ENCODE measurements at regions not wholly inside any gene's neighbourhood (a gene's known extent, or its start where the extent isn't known, plus 50 kb on each side); places are given as distances from the start of the nearest gene placed in this dataset.

- H2AFZ ChIP-seq (ENCODE audit: low read depth, low read length) = no peak overlapping the region
Measured at GRCh38 chr12:131591714-131592709, 118.9 kb upstream of the SFSWAP start.

GRCh38 chr12:131592972-131593371 is 117.9 kb upstream of the SFSWAP start:
- no peak overlapping the region for H3K27ac ChIP-seq (ENCODE audit: low read length)
- H3F3A ChIP-seq (ENCODE audit: insufficient read depth, low read length, poor library complexity, severe bottlenecking) = no peaks in the 10 kb centered on the region
- H3K79me2 ChIP-seq (replicated peaks; ENCODE audit: insufficient read depth, low read length) = no peaks in the 10 kb centered on the region
- H3K36me3 ChIP-seq (ENCODE audit: insufficient read depth, low read length) = no peaks in the 10 kb centered on the region
- TF ChIP-seq POLR2AphosphoS5 (IDR thresholded peaks at IDR 0.05) = no peak
- no peak for TF ChIP-seq SMC3 (conservative IDR thresholded peaks at IDR 0.05; ENCODE audit: poor library complexity)
- no peak for TF ChIP-seq EZH2 (IDR thresholded peaks at IDR 0.05; ENCODE audit: borderline replicate concordance, insufficient read depth, low read length, poor library complexity, severe bottlenecking)
- no peak for TF ChIP-seq EP300 (conservative IDR thresholded peaks at IDR 0.05; ENCODE audit: poor library complexity, severe bottlenecking)
- no peak for TF ChIP-seq RAD21 (conservative IDR thresholded peaks at IDR 0.05)
- no peak for TF ChIP-seq REST (IDR thresholded peaks at IDR 0.05; ENCODE audit: borderline replicate concordance)
- no peak for TF ChIP-seq CTCF (IDR thresholded peaks at IDR 0.05; ENCODE audit: poor library complexity, severe bottlenecking)
- TF ChIP-seq MXI1 (conservative IDR thresholded peaks at IDR 0.05; ENCODE audit: poor library complexity, severe bottlenecking) = no peak
- no peak for TF ChIP-seq TAF1 (IDR thresholded peaks at IDR 0.05; ENCODE audit: low read depth)
- H3K9ac ChIP-seq (ENCODE audit: low read length) = no peak overlapping the region
- no peak overlapping the region for H3K4me2 ChIP-seq (ENCODE audit: low read length)
- H3K27me3 ChIP-seq (ENCODE audit: insufficient read depth, low read depth, low read length) = no peaks in the 10 kb centered on the region
- H3K9me2 ChIP-seq (ENCODE audit: insufficient read depth, low read length) = no peaks in the 10 kb centered on the region
- no peaks in the 10 kb centered on the region for H4K20me1 ChIP-seq (ENCODE audit: insufficient read depth)
- H3K9me3 ChIP-seq (ENCODE audit: low read length) = no peaks in the 10 kb centered on the region
- H3K4me3 ChIP-seq (ENCODE audit: low read length) = no peak overlapping the region
- H2AFZ ChIP-seq (ENCODE audit: low read depth, low read length) = no peak overlapping the region

More at GRCh38 chr12:131591714-131592709, 118.9 kb upstream of the SFSWAP start:
- no peak overlapping the region for H3K9ac ChIP-seq (ENCODE audit: low read length)
- H3K9me2 ChIP-seq (ENCODE audit: insufficient read depth, low read length) = no peaks in the 10 kb centered on the region
- H3K27me3 ChIP-seq (ENCODE audit: insufficient read depth, low read depth, low read length) = no peaks in the 10 kb centered on the region
- TF ChIP-seq EZH2 (IDR thresholded peaks at IDR 0.05; ENCODE audit: borderline replicate concordance, insufficient read depth, low read length, poor library complexity, severe bottlenecking) = no peak
- TF ChIP-seq POLR2AphosphoS5 (IDR thresholded peaks at IDR 0.05) = no peak
- no peaks in the 10 kb centered on the region for H3K79me2 ChIP-seq (replicated peaks; ENCODE audit: insufficient read depth, low read length)
- no peak overlapping the region for H3K4me3 ChIP-seq (ENCODE audit: low read length)
- H4K20me1 ChIP-seq (ENCODE audit: insufficient read depth) = no peaks in the 10 kb centered on the region
- H3K36me3 ChIP-seq (ENCODE audit: insufficient read depth, low read length) = no peaks in the 10 kb centered on the region
- H3K27ac ChIP-seq (ENCODE audit: low read length) = no peak overlapping the region
- no peak overlapping the region for H3K4me2 ChIP-seq (ENCODE audit: low read length)
- H3F3A ChIP-seq (ENCODE audit: insufficient read depth, low read length, poor library complexity, severe bottlenecking) = no peaks in the 10 kb centered on the region
- no peaks in the 10 kb centered on the region for H3K9me3 ChIP-seq (ENCODE audit: low read length)

All from neural cell (in vitro differentiated cells).